ENCODE measurements at regions not wholly inside any gene's neighbourhood (a gene's known extent, or its start where the extent isn't known, plus 50 kb on each side); places are given as distances from the start of the nearest gene placed in this dataset.

- DNase-seq, result no peak
Measured at GRCh38 chr16:72399811-72400210, 227.9 kb upstream of the PMFBP1 start.

DNA sequence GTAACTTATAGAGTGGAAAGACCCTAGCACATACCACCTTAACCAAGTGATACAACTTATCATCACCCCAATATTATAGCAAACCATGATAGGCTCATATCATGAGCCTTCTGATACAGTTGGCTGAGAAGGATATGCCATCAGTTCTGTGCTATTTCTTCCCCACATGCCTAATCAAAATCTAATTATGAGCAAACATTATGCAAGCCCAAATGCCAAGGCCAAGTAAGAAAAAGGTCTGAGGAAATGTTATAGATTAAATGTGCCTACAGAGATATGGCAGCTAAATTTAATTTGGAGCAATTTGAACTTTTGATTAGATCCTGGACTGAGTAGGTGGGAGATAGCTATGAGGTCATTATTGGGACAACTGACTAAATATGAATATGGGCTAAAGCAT, 225.9 kb upstream of the PMFBP1 start:
- no peak for DNase-seq

DNA sequence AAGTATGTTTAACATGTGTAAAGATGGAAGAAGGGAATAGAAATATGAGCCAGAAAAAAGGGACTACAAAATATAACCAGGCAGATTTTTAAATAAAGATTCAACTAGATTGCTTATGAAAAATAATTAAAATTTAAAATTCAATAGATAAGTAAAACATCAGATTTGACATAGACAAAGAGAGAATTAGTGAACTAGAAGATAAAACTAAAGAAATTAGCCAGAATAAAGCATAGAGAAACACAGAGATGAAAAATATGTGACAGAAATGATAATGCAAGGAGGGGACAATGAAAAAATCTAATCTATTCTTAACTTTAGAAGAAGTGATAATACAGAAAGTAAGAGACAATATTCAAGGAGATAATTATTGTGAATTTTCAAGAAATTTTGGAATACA, 222.6 kb upstream of the PMFBP1 start:
- no peak for DNase-seq

GRCh38 chr16:72389791-72390190, 217.8 kb upstream of the PMFBP1 start:
- no peak for DNase-seq

DNA sequence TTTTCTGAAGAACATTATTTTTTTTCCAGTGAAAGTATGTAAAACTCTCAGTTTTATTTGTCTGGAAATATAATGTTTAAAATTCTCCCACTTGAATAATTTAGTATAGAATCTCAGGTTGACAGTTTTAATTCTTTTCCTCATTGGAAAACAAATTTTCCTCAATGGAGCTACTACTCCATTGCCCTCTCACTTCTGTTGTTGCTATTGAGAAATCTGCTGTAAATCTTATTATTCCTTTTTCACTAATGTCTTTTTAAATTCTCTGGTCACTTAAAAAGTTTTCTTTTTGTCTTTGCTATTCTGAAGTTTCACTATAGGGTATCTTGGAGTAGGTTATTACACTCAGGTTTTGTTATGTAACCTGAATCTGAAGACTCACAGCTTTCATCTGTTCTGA, 216.1 kb upstream of the PMFBP1 start:
- no peak for DNase-seq

DNA sequence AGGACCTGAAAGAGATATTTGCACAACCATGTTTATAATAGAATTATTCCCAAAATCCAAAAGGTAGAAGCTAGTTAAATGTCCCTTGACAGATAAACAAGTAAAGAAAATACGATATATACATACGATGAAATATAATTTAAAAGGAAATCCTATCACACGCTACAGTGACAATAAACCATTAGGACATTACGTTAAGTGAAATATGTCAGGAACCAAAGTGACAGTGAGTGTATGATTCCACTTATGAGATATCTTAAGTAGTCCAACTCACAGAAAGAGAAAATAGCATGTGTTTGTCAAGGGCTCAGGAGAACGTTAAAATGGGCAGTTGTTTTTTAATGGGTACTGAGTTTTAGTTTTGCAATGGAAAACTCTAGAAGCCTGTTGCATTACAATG, 212.7 kb upstream of the PMFBP1 start:
- no peak for DNase-seq

GRCh38 chr16:72380283-72380682, 208.3 kb upstream of the PMFBP1 start:
- DNase-seq, result no peak

DNA sequence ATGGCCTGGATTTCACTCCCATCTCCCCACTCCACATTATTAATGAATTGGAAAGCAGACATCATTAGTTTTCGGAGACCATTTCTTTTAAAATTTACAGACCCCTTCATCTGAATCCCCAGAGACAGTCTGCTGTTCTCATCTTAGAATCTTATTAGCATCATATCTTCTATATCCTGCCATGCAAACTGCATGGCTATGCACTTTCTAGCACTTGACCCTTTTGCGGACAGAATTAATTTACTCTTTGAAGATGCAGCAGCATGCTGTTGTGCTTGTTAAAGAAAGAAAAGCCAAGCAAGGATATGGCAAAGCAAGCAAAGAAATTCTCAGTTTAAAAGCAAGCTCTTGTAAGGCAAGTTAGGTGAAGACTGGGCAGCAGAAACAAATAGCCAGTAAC, 201.2 kb upstream of the PMFBP1 start:
- DNase-seq, result no peak

- no peak for DNase-seq
Measured at GRCh38 chr16:72372087-72373045, 200.4 kb upstream of the PMFBP1 start.

DNA sequence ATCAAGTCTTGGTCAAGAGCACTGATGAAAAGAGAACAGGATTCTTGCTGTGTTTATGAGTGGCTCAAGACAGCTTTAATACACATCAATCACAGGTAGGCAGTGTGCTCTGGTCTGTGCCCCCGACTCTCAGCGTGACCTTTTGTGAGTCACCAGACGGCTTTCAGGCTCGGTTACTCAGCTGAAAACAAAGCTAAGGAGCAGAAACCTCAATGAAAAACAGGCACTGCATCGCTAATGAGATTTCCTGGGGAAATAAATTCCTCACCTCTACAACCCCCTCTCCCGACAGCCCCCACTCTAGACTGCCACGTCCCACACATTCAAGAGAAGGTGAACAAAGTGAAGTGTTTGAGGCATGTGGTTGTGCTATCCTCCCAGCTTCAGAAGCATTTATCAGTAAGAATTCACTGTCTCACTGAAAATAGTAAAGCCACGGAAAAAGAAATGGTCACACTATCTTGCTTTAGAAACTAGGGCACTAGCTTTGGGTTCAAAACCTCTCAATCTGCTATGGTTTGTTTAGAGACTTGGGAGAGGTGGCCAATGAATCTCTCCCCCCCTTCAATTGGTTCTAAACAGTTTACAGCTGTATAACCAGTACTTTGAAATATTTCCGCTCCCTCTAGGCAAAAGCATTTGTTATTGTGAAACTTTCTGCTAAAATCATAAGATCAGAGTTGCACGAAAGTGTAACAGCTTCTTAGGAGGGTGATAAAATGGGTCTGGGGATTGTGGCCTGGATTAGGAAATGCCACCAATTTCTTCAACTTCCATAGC, 199.5 kb upstream of the PMFBP1 start:
- peak; percentile 45 for DNase-seq

- no peak for DNase-seq
Measured at GRCh38 chr16:72369274-72369673, 197.3 kb upstream of the PMFBP1 start.

DNA sequence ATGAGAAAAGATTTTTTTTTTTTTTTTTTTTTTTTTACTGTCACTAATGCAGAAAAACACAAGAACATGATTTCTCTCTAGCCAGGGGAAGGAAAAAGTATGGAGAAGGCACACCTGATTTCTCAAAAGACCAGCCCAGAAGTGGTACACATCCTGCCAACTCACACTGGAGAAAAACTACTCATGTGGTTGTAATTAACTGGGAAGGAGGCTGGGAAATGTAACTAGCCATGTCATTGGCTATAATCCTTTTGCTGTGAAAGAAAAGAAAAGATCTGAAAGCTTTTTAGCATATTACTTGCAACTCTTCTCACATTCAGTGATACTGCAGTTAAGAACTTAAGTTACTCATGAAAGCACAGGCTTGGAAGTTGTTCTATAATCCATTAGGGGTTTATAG, 195.9 kb upstream of the PMFBP1 start:
- no peak for DNase-seq

DNA sequence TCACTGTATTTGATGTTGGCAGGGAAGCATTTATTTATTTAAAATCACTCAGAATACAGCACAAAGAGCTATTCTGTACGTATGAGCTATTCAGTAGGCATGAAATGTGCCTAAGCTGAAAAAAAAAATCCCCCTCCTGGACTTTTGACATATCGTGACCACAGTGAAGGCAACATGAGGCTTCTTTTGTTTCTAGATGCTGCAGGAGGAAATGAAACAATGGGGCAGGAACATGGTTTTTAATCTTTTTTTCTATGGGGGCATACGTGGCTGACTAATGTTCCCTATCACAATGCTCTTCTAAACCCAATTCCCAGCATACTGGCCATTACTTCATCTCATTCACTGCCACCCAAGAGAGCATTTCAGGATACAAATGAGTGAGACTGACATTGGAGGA, 191.0 kb upstream of the PMFBP1 start:
- no peak for DNase-seq

DNA sequence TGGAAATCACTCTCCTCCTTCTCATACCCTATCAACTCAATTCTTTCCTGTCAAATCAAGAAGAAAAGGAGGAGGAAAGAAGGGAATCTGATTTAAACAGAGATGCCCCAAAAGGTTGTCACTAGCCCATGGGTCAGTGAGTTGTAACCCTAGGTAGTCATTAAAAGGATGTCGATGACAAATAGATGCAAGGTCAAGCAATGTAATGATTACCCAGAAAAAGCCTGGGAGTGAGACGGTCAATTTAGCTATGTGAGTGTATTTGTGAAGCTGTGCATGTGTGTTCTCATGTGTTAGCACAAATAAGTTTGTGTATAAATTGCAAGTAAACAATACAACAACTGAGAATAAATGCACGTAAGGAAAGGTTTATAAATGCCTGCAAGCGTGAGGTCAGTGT, 190.5 kb upstream of the PMFBP1 start:
- DNase-seq, result no peak

DNA sequence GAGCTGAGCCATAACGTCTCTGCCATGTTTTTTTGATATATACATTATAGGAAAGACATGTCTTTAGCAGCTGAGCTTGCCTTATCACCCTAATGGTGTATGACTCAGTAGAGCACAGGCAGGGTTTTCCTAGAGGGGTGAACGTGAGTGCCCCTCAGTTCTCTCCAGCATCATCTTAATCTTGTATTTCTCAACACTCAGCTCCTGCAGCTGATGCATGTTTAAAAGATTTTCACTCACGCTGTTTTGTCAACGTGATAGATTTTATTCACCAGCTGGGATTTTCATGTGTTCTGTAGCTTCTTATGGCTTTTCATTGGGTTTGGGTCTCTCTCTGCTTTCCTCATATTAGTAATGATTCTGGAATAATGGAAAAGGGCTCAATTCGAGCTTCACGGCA, 186.0 kb upstream of the PMFBP1 start:
- no peak for DNase-seq

DNA sequence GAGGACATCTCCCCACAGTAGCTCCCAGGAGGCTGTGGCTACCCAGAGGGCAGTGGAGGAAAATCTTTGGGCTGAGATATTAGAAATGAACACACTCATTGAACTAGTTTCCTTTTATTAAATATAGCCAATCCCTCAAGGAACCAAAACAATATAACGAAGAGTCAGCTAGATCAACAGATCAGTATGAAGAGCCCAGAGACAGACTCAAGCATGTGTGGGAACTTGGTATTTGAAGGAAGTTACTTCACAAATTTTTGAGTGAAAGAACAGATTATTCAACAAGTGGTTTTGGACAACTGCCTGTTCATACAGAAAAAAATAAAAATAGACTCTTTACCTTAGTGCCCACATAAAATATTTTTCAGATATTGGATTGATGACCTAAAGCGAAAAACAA, 183.6 kb upstream of the PMFBP1 start:
- DNase-seq, result no peak

- DNase-seq, result no peak
Measured at GRCh38 chr16:72349719-72350118, 177.8 kb upstream of the PMFBP1 start.

DNA sequence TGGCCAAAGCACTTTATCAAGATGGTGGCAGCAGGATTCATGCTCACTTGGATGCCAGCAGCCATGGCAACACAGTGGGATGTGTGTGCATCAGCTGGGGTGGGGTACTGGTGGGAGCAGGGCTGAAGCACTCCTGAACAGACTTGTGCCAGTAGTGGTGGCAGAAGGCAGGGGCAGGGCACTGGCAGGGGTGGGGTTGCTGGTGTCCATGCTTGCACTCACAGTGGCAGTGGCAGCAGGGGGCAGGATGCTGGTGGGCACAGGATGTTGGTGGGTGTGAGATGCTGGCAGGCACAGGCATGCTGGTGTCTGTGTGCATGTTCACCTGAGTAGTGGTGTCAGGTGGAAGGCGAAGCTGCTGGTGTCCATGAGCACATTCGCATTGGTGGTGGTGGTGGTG, 161.0 kb upstream of the PMFBP1 start:
- no peak for DNase-seq

DNA sequence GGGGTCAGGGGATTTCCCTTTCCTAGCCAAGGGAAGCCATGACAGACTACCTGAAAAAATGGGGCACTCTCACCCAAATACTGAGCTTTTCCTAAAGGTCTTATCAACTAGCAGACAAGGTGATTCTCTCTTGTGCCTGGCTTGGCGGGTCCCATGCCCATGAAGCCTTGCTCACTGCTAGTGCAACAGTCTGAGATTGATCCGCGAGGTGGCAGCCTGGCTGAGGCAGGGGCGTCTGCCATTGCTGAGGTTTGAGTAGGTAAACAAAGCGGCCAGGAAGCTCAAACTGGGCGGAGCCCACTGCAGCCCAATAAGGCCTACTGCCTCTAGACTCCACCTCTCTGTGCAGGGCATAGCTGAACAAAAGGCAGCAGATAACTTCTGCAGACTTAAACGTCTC, 152.6 kb upstream of the PMFBP1 start:
- DNase-seq, result no peak

DNA sequence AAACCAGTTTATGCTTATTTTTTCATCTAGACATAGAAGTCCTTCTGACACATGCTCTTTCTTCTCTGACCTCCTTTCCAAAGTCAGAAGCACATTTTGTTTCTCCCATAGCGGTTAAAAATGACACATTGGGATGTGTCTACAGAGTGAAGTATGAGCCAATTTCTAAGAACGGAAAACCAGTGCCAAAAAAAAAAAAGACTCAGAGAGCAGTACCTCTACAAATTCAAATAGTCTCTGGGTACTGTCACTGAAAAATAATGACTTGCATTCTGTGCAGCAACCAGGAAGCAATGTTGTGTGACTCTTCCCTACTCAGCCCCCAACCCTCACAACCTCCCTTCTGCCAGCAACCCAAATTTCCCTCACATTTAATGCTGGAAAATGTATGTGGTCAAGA, 145.5 kb upstream of the PMFBP1 start:
- no peak for DNase-seq

DNA sequence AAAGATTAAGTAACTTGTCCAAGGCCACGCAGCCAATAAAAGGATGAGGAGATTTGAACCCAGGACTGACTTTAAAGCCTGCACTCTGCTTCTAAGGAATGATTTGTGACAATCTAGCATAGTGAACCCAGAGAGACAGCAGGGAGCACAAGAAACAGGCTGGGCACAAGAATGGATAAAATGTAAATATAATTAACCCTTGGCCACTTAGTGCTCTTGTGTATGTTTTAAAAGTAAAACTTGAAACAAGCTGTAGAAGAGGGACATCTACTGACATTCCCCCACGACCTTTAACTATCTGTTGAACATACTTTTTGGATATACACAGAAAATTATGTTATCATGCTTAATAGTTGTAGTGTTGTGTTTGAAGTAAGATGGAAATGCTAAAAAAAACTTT, 141.9 kb upstream of the PMFBP1 start:
- no peak for DNase-seq

GRCh38 chr16:72312828-72313227, 140.9 kb upstream of the PMFBP1 start:
- peak; percentile 17 for DNase-seq

DNA sequence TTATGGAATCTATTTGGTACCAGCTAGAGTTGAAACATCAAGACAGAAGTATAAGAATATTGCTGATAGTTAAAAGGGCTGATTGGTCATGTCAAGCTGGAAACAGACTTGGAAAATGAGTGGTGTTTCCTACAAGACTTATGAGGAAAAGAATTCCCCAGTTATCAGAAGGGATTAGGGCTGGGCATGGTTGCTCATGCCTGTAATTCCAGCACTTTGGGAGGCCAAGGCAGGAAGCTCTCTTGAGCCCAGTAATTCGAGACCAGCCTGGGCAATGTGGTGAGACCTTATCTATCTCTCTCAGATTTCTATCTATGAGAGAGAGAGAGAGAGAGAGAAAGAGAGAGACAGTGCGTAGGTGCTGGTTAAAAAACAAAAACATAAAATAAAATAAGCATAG, 139.5 kb upstream of the PMFBP1 start:
- peak; percentile 14 for DNase-seq

DNA sequence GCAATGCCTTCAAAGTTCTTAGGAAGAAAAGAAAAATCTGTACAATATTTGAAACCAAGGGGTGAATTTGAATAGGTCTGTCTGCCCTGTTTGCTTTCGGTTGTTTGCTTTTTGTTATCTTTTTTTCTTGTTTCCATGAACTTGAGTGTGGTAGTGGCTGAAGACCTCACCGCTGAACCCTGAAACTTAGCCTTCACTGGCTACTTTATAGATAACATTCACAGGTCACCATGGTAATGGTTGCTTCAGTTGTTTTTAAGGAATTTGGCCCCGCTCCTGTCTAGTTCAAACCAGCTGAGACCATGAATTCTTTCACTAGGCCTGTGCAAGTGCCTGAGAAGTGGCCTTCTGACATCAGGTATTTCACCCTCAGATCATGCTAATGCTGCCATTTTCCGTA, 137.0 kb upstream of the PMFBP1 start:
- DNase-seq, result no peak
